SKM-1 treated with dmso at 0.1 percent for 144 hours (cell line): ENCODE measurements at regions not wholly inside any gene's neighbourhood (a gene's known extent, or its start where the extent isn't known, plus 50 kb on each side); places are given as distances from the start of the nearest gene placed in this dataset.
"Not testable (repeated sequence)": the region's sequence is repeated elsewhere in the genome, so short reads cannot be mapped to it uniquely, and the experiment has no call there.

Experiments
- DNase-seq: peaks from one replicate; lab custom pipeline; 2025; ENCODE audit not compliant: unreplicated experiment; lab: John Stamatoyannopoulos, UW

DNA sequence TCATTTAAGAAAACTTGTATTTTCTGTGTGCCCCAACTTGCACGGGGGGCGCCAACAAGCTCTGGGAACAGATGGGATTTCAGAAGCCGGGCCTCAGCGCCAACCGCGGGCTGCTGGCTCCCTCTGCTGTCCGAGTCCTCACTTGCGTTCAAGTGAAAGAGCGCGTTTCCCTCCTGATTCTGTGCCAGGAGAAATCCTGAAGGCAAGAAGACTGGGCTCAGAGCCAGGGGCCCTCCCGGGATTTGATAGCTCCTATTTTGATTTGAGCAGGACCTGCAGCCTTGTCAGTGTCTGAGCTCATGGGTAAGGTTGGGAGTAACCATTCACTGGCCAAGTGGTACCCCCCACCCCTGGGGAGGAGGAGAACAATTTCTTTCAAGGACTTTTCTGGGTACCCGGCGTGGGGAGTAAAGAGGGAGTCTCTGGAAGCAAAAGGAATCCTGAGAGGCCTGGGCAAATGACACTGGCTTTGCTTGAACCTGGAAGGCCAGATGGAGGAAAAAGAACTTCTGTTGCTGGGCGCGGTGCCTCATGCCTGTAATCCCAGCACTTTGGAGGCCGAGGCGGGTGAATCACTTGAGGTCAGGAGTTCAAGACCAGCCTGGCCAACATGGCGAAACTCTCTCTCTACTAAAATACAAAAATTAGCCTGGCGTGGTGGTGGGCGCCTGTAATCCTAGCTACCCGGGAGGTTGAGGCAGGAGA, 179.0 kb upstream of the RGS6 start:
- peak; percentile 24 for DNase-seq

DNA sequence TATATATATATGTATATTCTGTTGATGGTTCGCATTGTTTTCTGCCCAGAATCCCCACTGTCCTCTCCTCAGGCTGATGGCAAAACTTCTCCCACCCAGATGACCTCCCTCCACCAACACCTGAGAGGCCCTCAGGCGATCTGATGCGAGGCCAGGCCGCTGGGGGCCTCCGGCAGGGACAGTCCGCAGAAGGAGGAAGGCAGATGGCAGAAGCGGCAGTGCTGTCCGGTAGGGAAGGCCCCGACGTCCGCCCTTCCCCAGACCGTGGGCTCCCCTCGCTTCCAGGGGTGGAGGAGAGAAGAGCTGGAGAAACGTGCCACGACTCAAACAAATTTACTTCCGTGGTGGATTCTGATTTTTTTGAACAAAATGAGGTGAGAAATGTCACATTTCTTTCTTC, 178.3 kb upstream of the RGS6 start:
- no peak for DNase-seq

DNA sequence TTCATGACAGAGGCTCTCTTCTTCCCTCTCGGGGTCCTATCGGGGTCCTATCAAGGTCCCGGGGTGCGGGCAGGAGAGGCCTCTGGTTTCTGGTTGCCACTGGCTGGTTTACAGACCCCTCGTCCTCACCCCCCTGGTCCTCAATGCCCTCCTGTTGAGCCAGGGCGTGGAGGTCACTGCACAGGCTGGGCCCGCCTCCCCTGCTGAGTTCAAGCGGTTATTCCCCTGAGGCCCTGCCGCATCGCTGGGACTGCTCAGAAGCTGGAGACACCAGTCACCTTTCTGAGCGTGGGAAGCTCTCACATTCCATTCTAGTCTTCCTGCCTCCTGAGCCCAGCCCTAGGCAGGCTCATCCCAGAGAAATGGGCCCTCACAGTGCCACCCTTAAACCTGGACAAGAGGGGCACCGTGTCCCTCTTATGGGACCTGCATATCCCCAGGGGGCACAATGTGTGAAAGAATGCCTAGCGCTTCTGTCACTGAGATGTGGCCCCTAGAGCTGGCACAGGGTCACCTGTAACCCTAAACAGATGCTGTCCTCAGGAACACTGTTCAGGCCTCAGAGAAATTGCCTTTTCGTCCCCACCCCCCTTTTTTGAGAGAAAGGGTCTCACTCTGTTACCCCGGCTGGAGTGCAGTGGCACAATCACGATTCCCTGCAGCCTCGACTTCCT, 177.7 kb upstream of the RGS6 start:
- DNase-seq: no peak

DNA sequence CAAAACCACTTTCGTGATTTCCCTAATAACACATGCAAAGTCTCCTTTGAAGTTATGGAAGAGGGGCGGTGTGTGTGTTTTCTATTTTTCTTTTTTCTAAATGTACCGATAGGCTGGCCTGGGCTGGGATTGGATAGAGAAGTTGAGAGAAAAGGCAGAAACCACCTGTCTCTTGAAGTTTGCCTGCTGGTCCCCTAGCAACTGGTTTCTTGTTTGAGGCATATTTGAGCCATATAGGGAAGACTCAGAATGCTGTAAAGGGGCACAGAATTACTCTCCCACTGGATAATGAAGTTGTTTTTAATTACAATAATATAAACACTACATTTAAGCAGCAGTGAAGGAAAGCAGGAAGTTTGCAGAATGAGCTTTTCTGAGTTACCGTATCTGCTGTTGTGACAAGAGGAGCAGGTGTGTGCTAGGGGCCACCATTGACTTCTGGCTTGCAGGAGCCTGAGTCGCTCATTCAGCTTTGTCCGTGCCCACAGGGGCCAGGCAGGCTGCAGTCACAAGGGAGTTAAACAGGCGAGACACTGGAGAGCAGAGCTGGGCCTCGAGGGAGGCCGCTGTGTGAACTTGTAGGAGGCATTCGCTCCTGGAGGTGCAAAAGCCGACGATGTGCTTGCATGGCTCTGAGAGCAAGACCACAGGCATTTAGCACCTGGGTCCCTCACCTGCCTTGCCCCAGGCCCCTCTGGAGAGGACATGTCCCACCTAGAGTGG, 173.8 kb upstream of the RGS6 start:
- no peak for DNase-seq

DNA sequence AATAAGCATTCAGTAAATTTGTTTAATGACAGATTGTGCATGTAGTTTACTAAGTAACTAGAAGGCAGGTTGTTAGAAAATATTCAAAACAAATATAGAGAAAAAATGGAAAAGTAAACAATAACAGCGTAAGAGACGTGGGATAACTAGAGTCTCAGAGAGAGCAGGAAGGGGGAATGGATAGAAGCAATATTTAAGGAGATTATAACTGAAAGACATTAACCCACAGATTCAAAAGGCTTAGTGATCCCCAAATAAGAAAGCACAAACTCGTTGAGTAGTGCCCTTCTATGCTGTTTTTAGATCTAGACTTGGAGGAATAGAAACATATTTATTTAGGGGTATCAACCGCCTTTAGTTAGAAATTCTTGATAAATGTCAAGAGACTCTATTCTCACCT, 169.7 kb upstream of the RGS6 start:
- no peak for DNase-seq

DNA sequence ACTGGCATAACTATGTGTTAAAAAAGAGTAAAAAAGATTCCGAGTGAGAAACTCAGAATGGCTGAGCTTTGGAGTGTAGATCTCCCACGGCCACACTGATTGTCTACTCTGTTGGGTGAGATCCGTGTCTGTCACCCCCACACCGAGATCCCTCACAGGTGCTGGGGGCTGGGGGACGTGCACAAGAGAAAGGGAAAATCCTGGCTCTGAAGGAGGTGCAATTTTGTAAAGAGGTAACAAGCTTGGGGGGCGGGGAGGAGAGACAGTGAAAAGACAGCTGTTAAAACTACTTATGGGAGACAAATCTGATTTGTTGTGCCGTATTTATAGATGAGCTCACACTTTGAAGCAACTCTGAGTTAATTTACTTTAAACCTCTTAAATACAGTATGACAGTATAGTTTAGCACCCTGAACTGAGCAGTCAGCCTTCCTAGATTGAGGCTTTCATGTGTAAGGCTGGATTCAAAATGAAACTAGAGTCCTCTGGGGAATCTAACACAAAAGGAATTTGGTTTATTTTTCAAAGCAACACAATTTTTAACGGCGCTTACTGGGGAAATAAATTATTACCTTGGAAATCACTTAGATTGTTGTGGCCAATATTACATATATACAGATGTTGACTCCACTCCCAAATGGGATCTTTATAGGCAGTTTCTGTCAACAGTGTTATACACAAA, 167.4 kb upstream of the RGS6 start:
- DNase-seq: no peak

DNA sequence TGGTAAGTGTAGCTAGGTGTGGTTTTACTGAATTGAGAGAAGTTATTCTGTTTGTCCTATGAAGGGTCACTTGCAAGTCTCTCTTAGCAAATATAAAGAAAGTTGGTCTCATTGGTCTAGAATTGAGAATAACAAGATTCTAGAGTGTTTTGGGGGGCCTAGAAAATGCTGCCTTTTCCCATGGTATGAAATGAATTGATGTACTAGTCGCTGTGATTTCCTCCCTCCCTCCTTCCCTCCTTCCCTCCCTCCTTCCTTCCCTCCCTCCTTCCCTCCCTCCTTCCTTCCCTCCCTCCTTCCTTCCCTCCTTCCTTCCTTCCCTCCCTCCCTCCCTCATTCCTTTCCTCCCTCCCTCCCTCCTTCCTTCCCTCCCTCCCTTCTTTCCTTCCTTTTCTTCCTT, 166.7 kb upstream of the RGS6 start:
- no peak for DNase-seq

DNA sequence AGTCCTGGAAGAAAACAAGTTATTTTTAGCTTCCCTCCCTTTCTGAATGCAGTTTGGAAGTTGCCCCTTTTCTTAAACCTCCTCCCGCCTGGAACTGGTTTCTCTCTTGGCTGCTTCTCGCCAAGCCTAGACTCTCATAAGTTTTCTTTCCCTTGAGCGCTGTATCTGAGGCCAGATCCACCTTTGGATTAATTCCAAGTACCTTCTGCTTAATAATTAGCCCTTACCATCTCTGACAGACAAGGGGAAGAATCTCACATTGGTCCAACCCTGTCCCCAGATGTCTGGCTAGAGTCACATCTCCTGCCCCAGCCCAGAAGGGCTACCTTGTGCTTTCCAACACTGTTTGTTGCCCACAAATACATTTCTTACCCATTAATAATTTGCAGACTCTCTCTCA, 161.8 kb upstream of the RGS6 start:
- DNase-seq: no peak

DNA sequence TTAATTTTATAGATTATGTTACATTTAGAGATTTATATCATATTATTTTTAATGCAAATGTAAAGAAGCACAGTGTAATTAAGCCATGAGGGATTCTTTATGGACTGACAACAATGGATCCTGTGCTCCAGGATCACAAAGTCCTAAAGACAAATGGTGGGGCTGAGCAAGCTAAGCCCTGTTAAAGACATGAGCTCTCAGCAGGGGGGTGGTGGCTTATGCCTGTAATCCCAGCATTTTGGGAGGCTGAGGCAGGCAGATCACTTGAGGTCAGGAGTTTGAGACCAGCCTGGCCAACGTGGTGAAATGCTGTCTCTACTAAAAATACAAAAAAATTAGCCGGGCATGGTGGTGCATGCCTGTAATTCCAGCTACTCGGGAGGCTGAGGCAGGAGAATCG, 160.8 kb upstream of the RGS6 start:
- DNase-seq: not testable (repeated sequence)

DNA sequence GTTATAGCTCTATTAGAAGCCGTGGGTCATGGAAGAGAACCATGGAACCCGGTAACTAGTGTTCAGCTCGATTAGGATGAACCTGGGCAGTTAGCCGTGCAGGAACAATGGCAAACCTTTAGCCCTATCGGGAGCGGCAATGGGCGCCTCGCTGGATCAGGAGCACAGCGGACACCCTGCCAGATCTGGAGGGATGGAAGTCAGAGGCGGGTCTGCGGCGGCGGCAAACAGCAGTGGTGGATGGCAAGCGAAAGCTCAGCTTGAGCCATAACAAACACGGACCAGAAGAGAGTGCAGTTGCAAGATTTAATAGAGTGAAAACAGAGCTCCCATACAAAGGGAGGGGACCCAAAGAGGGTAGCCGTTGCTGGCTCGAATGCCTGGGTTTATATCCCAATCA, 160.2 kb upstream of the RGS6 start:
- DNase-seq: not testable (repeated sequence)

DNA sequence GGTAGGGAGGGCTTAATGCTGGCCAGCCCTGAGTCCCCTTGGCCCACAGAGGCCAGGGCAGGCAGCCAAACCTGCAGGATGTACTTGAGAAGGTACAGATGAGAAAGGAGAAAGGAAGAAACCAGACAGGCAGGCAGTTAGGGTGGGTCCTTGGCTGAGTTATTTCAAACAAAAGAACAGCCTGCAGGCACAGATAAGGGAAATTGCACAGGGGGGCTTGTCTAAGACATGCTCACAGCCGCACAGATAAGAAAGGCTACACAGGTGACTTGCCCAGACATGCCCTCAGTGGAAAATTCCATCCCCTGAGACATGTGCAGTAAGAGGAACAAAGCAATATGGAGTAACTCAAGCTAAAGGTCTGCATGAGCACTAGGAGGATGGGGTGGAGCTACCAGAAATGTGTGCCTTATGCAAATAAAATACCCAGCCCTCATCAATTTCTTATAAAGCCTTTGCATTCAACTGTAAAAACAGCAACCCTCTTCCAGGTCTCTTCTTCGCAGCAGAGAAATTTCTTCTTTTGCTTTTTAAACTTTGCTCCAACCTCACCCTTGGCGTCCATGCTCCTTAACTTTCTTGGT, 158.2 kb upstream of the RGS6 start:
- DNase-seq: no peak

DNA sequence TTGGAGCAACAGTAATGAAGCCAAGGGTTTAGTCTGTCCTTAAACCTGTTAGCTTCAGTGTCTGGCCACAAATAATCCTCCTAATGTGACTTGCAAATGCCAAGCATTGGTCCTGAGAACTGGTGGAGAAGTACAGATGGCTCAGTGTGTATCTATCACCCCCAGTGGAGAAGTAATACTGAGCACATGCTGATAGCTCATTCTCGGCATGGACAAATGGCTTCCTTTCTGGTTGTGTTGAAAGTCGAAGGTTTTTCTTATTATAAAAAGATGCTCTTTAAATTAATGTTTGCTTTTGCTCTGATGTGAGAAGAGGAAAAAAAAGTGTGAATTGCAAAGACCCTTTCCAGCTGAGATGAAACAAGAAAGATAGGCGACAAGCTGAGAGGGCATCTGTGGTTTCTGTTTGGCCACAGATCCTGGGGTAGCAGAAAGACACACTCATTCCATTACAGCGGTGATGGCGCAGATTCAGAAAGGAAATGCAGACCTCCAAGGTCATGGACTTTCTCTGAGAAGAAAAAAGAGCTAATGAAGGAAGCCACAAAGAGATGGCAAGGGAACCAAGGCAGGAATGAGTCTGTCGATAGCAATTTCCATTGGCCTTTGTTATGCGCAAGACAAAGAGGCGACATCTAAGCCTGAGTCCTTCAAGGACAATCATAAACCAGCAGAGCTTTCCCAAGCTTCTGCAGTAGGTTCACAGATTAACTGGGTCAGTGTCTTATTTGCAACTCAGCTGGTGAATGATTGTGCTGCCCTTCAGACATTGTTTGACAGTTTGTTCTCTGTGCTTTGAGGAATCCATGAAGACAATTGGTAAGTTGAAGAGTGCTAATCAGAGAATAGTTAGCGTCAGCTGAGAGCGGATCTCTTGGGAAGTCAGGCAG, 155.5 kb upstream of the RGS6 start:
- no peak for DNase-seq

DNA sequence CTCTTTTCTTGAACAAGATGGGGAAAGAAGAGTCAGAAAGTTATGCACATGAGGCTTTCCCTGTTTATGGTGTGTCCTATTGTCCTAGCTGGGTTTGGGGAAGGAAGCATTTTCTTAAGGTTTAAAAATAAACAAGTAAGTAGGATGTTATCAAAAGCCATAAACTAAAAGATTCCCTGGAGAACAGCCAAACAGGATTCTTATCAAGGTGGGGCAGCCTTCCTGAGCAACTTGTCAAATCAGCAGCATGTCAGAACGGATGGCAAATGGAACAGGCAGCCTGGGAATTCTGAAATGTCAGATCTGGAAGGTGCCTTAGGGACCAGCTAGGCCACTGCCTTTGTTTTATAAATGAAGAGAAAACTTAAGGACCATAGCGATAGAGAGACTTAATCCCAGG, 152.2 kb upstream of the RGS6 start:
- DNase-seq: no peak

DNA sequence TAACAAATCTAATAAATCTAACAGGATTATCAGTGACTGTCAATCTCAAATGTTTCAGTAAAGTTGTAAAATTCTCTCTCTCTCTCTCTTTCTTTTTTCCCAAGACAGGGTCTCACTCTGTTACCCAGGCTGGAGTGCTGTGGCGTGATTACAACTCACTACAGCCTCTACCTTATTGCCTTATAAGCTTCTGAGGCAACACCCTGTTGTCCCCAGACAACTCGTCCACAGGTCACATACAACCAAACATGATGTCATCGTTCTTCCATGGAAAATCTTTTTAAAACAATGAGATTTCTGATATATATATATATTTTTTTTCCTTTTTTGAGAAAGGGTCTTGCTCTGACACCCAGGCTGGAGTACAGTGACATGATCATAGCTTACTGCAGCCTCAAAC, 151.4 kb upstream of the RGS6 start:
- DNase-seq: no peak

DNA sequence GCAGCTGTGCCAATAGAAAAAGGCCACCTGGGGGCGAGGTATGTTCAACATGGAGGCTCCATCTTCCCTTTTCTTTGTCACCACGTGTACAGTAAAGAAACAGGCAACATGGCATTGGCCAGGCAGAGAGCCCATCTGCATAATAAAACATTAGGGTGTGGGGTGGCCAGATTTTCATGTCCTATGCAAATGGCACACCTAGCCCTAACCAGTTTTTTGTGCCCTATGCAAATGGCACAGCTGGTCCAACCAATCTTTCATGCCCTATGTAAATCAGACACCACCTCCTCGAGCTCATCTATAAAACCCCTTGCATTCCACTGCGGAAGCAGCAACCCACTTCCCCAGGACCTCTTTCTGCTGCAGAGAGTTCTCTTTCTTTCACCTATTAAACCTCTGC, 149.1 kb upstream of the RGS6 start:
- no peak for DNase-seq

DNA sequence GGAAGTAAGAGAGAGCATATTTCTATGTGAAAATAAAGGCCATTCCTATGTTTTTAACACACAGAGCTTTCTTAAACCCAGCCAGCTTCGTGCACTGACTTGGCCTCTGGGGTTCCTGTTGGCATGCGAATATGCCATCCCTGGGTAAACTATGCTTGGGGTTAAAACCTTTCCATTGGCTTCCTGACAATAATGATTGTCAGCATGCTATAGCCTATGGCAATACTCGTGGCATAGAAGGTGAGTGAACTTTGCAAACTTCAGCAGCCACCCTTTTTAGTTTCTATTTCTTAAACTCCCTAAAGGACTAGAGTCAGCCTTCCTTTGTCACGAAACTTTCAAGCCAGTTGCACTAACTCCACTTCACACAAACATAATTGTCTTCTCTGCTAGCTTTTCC, 148.4 kb upstream of the RGS6 start:
- DNase-seq: no peak

DNA sequence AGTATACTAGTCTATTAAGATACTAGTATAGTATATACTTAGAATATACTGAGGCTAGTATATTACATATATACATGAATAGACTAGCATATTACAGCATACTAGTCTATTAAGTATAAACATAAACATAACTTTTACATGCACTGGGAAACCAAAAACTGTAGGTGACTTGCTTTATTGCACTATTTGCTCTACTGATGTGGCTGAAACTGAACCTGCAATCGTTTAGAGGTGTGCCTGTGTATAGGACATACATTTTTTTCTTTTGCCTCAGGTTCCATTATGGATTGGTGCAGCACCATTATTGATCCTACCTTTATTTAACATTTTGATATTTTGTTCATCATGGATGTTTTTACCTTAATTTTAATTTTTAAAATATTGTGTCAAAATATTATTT, 143.2 kb upstream of the RGS6 start:
- DNase-seq: no peak

DNA sequence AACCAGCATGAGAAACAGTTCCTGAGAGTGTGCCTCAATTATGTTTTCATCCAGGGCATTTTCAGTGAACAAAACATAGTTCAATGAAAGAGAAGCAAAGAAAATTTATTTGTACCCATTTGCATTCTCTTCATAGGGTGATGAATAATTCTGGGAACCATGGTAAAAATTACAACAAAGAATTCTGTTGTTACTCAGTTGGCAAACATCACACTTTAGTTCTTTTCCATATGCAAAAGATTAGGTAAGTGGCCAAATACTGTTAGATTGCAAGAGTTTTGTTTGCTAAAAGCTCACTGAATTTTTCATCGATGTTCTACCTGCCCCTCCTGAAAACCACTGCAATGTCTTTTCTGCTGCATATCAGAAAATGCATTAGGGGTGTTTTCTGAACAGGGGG, 132.4 kb upstream of the RGS6 start:
- DNase-seq: no peak

DNA sequence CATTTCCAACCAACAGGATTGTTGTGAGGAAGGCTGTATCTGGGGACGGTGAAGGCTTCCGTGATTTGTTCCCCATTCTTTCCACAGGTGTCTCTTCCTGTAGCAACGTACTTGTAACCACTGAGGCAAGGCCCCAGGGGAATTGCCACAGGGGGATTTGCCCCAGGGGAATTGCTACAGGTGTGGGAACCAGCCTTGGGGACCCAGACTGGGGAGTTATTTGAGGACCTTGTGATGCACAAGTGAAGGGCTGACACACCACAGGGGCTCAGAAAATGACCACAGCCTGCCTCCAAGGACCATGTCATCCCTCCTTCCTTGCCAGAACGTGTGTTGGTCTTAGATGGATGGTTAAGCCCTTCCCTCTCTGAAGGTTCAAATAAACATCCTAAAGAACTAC, 131.4 kb upstream of the RGS6 start:
- no peak for DNase-seq

DNA sequence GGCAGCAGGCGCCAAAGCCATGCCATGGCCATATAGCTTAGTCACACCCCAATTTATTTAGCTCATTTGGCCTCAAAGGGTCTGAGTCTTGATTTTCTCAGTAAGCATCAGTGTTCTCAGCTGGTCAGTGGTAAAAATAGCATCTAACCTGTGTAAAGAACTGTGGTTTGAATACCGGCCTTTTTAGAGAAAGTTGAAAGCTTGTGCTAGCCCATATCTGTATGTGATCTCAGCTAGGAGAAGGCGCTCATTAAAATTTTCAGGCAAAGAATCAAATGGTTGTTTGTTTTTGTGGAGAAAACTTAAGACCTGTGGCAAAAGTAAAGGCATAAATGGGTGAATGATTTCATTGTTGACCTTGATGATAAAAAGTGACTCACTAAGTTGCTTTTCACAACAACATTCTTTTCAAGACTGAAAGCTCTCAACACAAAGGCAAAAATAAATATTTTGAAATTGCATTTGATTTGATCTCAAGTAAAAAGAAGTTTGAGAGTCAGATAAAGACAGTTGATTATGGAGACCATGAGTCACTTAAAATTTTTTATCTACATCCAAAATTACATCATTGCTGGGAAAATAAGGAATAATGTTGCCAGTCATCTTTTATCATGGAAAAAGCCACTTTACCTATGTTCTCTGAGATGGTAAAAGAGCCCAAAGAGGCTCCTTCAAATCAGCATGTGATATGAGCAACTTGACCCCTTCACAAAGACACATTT, 128.5 kb upstream of the RGS6 start:
- no peak for DNase-seq
